ENCODE measurements at regions not wholly inside any gene's neighbourhood (a gene's known extent, or its start where the extent isn't known, plus 50 kb on each side); places are given as distances from the start of the nearest gene placed in this dataset.

DNA sequence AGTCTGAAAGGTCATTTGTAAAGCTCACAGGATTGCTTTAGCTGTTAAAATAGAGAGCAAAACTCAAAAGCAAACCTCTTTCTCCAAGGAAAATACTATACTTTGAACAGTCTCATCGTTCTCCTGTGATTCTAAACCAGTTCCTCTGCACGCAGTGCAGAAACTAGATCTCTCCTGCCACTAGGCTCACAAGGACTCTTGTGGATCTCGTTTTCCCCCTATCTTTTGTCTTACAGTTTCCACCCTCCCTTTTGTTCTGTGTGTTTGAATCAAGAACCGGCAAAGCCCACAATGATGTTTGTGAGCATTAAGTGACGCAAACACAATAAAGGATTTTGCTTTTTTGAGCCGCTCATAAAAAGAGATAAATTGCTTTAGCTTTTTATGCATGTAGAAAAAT, 1103.5 kb upstream of the RBFOX1 start:
- FAIRE-seq: no peak
- TF ChIP-seq, protein P1, sequence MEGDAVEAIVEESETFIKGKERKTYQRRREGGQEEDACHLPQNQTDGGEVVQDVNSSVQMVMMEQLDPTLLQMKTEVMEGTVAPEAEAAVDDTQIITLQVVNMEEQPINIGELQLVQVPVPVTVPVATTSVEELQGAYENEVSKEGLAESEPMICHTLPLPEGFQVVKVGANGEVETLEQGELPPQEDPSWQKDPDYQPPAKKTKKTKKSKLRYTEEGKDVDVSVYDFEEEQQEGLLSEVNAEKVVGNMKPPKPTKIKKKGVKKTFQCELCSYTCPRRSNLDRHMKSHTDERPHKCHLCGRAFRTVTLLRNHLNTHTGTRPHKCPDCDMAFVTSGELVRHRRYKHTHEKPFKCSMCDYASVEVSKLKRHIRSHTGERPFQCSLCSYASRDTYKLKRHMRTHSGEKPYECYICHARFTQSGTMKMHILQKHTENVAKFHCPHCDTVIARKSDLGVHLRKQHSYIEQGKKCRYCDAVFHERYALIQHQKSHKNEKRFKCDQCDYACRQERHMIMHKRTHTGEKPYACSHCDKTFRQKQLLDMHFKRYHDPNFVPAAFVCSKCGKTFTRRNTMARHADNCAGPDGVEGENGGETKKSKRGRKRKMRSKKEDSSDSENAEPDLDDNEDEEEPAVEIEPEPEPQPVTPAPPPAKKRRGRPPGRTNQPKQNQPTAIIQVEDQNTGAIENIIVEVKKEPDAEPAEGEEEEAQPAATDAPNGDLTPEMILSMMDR (IDR thresholded peaks at IDR 0.05; ENCODE audit: insufficient read depth, missing control alignments): no peak
- DNase-seq (ENCODE audit: insufficient read length, low spot score): no peak

DNA sequence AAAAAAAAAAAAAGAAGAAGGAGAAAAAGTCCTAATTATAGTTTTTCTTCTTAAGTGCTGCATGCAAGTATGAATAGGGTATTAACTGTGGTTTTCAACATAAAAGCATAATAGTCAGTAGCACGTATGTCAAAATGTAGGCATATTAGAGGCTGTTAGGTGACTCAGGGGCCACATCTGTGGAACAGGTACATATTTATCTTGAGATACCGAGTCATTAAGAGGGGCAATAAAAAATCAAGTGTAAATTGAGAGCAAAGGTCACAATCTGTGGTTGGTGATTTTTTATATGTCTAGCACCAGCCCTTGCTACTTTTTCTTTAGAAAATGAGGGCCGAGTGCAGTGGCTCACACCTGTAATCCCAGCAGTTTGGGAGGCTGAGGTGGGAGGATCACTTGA, 1113.8 kb upstream of the RBFOX1 start:
- FAIRE-seq: no peak
- no peak for DNase-seq (ENCODE audit: insufficient read length, low spot score)
- TF ChIP-seq, protein P1 (IDR thresholded peaks at IDR 0.05; ENCODE audit: insufficient read depth, missing control alignments): no peak

DNA sequence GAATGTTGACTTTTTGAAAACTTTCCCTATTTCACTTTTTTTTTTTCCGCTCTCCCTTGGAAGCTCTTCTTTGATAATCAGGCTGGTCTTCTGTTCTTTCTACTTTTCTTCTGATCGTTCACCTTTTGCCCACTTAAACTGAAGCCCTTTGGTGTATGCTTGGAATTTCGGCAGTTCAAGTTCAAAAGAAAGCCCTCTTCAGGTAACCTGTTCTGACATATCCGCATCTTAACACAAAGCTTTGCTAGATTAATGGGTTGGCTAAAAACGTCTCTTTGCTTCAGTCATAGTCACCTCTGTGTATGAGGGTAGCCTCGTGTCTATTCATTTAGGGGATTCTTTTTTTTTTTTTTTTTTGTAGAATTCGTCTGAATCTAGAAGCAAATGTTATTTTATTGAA, 1115.8 kb upstream of the RBFOX1 start:
- TF ChIP-seq, protein P1 (IDR thresholded peaks at IDR 0.05; ENCODE audit: insufficient read depth, missing control alignments): no peak
- FAIRE-seq (no peak), DNase-seq (ENCODE audit: insufficient read length, low spot score) (no peak)

DNA sequence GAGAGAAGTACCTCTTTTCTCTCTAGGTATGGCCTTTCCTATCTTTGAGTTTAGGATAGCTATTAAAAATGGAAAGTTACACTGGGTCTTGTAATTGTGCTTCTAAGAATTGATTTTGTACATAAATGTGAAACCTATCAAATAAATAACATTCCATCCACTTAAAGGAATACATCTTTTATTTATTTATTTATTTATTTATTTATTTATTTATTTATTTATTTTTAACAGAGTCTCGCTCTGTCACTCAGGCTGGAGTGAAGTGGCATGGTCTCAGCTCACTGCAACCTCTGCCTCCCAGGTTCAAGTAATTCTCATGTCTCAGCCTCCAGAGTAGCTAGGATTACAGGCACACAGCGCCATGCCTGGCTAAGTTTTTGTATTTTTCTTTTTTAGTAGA, 1114.0 kb upstream of the EEF2KMT start:
- TF ChIP-seq, protein P1 (IDR thresholded peaks at IDR 0.05; ENCODE audit: insufficient read depth, missing control alignments): no peak
- DNase-seq (ENCODE audit: insufficient read length, low spot score): no peak
- FAIRE-seq: no peak

DNA sequence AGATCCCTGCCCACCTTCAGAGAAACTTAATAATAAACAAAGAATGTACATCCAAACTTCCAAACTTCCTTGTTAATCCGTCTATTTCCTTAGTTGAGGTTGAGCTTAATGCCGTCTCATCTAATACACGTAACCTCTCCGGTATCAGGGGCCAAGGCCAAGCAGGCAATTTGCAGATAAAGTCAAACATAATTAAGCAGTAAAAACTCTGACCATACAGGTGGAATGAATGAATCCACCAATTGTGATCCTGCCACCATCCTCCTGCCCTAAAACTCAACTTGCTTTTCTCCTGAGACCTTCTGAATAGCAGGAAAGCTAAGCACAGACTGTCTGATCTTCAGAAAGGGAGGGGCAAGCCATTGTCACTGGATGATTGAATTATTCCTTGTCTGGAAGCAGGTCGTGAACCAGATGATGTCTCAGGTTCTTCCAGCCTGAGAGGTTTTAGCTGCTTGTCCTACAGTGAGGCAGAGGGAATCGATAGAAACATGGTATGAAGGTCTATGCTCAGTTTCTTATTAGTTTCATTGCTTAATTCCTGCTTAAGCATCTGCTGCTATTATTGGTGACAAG, 1111.8 kb upstream of the EEF2KMT start:
- DNase-seq (ENCODE audit: insufficient read length, low spot score) (no peak), FAIRE-seq (no peak)
- TF ChIP-seq, protein P1 (IDR thresholded peaks at IDR 0.05; ENCODE audit: insufficient read depth, missing control alignments): no peak

DNA sequence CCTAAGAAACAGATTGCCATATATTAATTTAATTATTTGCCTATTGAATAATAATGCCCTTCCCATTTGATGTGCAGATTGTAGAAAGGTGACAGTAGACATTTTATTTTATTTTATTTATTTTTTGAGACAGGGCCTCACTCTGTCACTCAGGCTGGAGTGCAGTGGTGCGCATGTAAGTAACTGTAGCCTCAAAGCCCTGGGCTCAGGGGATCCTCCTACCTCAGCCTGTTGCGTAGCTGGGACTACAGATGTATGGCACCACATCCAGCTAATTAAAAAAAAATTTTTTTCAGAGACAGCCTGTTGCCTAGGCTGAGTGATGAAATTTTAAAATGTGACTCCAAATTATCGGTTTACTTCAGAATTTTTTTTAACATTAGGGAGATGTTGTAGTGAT, 1110.0 kb upstream of the EEF2KMT start:
- TF ChIP-seq, protein P1 (IDR thresholded peaks at IDR 0.05; ENCODE audit: insufficient read depth, missing control alignments): no peak
- FAIRE-seq: no peak
- DNase-seq (ENCODE audit: insufficient read length, low spot score): no peak

DNA sequence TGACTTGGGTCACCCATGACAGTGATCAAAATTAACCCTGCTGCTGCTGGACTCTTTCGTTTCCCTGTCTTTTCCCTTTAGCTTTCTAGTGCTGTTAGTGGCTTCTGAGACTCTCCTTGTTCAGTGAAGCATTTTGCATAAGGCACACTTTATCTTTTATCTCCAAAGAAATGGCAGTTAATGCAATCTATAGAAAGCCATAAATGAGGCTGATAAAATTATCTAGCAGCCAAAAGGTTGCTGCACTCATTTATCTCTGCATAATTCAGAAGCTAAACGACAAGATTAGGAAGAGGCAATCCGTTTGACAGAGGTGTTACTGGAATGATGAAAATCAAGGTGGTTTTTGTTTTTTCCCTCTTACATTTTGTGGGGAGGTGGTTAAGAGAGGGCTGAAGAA, 1109.5 kb upstream of the EEF2KMT start:
- no peak for FAIRE-seq
- TF ChIP-seq, protein P1 (IDR thresholded peaks at IDR 0.05; ENCODE audit: insufficient read depth, missing control alignments): no peak
- no peak for DNase-seq (ENCODE audit: insufficient read length, low spot score)
